Colonic mucosa (tissue), 4 donors: ENCODE measurements at regions not wholly inside any gene's neighbourhood (a gene's known extent, or its start where the extent isn't known, plus 50 kb on each side); places are given as distances from the start of the nearest gene placed in this dataset.
A peak's percentile ranks its signal among the peaks of the same experiment; 100 is the strongest.

ENCODE experiments used
- DNase-seq: peaks from one replicate; pipeline ENCODE4 v3.0.0-alpha.2; 2020
- H3K27ac ChIP-seq: fragments of 200-600 bp; one replicate; pipeline ENCODE4 v1.8.0; 2021
- H3K27me3 ChIP-seq: fragments of 200-600 bp; one replicate; pipeline ENCODE4 v1.8.0; 2021
- H3K36me3 ChIP-seq: fragments of 200-600 bp; one replicate; pipeline ENCODE4 v1.8.0; 2021
- H3K4me1 ChIP-seq: fragments of 200-600 bp; one replicate; pipeline ENCODE4 v1.8.0; 2021; ENCODE audit warnings: mild to moderate bottlenecking
- H3K4me3 ChIP-seq: fragments of 200-600 bp; one replicate; pipeline ENCODE4 v1.8.0; 2021
- H3K9ac ChIP-seq, 2 donors: one replicate each; pipeline ENCODE4 v1.7.0; 2013; ENCODE audit warnings: control low read depth in 2 of 2, low read depth in 2 of 2, low read length in 2 of 2
- H3K9me3 ChIP-seq: fragments of 200-600 bp; one replicate; pipeline ENCODE4 v1.8.0; 2021
- intact Hi-C: fragments of 100-400 bp; cut with DNase I; formaldehyde crosslinking; loops from one replicate; pipeline ENCODE4 v1.14.1; 2022
- TF ChIP-seq, protein P1 (sequence below): fragments of 200-600 bp; IDR thresholded peaks from one replicate; pipeline ENCODE4 v1.8.0; 2022; ENCODE audit warnings: antibody characterized with exemption, mild to moderate bottlenecking
- donor health status: healthy.
- donor health status: DM: no; HTN: no; CAD: no.
- donor health status: DM: no; HTN: no; CAD: no.

DNA sequence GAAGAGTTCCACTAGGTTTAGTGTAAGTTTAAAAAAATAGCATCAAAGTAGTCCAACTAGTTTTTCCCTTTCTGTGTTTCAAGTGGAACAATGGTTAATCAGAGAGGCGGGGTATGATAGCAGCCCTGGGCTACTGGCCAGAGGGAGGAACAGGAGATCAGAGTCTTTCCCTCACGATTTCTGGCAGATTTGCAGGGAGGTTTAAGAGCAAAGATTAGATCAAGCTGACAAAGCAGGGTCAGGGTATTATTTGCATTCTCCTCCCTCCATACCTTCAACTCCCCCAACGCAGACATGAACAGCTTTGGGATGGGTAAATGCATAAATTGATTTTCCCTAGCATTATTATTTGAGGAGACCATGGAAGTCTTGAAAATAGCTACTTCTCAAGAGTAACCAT lies 277.6 kb upstream of the DIAPH2 start:
- H3K4me1 ChIP-seq = no peaks in the 10 kb centered on the region
- intact Hi-C loops = no loop called here
- no peak overlapping the region for H3K9ac ChIP-seq
- H3K36me3 ChIP-seq = no peaks in the 10 kb centered on the region
- TF ChIP-seq, protein P1, sequence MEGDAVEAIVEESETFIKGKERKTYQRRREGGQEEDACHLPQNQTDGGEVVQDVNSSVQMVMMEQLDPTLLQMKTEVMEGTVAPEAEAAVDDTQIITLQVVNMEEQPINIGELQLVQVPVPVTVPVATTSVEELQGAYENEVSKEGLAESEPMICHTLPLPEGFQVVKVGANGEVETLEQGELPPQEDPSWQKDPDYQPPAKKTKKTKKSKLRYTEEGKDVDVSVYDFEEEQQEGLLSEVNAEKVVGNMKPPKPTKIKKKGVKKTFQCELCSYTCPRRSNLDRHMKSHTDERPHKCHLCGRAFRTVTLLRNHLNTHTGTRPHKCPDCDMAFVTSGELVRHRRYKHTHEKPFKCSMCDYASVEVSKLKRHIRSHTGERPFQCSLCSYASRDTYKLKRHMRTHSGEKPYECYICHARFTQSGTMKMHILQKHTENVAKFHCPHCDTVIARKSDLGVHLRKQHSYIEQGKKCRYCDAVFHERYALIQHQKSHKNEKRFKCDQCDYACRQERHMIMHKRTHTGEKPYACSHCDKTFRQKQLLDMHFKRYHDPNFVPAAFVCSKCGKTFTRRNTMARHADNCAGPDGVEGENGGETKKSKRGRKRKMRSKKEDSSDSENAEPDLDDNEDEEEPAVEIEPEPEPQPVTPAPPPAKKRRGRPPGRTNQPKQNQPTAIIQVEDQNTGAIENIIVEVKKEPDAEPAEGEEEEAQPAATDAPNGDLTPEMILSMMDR = no peak
- peak; percentile 66 for DNase-seq
- no peaks in the 10 kb centered on the region for H3K9me3 ChIP-seq
- H3K27ac ChIP-seq = peak overlapping the region; percentile 10
- H3K4me3 ChIP-seq = no peak overlapping the region
- H3K27me3 ChIP-seq = no peaks in the 10 kb centered on the region

DNA sequence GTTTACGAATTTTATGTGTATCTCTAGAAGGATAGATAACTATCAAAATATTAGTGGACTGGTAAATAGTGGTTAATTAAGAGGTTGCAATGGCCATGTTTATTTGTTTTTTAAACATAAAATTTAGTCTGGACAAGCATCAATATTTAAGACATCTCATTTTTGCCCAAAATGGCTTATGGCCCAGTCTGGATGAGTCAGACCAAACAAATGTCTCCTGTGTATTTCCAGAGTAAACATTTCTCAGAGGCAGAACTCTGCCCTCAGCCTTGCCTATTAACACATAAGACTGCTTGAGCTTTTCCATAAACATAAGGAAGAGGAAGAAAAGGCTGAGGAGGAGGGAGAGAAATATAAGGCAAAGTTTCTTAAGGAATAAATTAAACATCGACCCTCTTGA lies 277.1 kb upstream of the DIAPH2 start:
- TF ChIP-seq, protein P1 = no peak
- no peaks in the 10 kb centered on the region for H3K4me1 ChIP-seq
- H3K27me3 ChIP-seq = no peaks in the 10 kb centered on the region
- H3K36me3 ChIP-seq = no peaks in the 10 kb centered on the region
- H3K9me3 ChIP-seq = no peaks in the 10 kb centered on the region
- H3K9ac ChIP-seq = no peak overlapping the region
- intact Hi-C loops = no loop called here
- H3K4me3 ChIP-seq = no peak overlapping the region
- peak; percentile 34 for DNase-seq
- H3K27ac ChIP-seq = peak overlapping the region; percentile 34

DNA sequence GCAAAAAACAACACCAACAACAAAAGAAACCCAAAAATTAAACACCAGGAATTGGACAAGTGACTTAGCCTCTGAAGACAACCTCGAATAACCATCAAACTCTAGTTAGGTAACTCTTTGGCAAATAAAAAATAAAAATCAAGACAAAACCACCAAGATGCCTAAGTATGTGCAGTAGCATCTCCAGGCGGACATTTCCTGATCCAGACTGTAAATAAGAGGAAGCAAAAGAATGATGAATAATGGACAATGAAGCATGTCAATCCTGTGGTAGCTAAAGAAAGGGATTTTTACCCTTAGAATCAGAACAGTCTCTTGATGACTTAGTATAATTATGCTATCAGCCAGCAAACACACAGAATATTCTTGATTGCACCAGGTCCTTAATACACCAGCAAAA lies 276.7 kb upstream of the DIAPH2 start:
- intact Hi-C loops = no loop called here
- no peak for DNase-seq
- Histone ChIP-seq H3K27ac (peak overlapping the region; percentile 34), H3K9me3 (no peaks in the 10 kb centered on the region), H3K4me3 (no peak overlapping the region), H3K4me1 (no peaks in the 10 kb centered on the region), H3K9ac (no peak overlapping the region), H3K36me3 (no peaks in the 10 kb centered on the region), H3K27me3 (no peaks in the 10 kb centered on the region)
- TF ChIP-seq, protein P1 = no peak

DNA sequence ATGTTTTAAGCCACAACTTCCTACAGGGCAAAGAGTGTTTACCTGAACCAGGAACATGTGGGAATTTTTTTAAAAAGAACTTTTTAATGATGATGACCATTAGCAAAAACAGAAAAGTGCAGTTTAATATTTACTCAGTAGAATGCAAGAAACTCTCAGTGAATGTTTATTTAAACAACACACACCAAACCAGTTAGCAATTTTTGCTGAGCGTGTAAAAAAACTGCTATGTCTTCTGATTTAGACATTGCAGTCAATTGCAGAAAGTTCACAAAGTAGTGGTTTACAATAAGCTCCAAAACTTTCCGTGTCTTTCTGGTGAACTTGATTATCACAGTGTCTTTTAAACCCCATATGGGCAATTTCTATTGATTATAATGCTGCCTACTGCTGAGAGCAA lies 273.7 kb upstream of the DIAPH2 start:
- H3K4me3 ChIP-seq = no peak overlapping the region
- no peak overlapping the region for H3K9ac ChIP-seq
- H3K4me1 ChIP-seq = no peaks in the 10 kb centered on the region
- TF ChIP-seq, protein P1 = no peak
- intact Hi-C loops = no loop called here
- H3K9me3 ChIP-seq = no peaks in the 10 kb centered on the region
- no peaks in the 10 kb centered on the region for H3K27me3 ChIP-seq
- DNase-seq = no peak
- H3K36me3 ChIP-seq = no peaks in the 10 kb centered on the region
- H3K27ac ChIP-seq = no peak overlapping the region

DNA sequence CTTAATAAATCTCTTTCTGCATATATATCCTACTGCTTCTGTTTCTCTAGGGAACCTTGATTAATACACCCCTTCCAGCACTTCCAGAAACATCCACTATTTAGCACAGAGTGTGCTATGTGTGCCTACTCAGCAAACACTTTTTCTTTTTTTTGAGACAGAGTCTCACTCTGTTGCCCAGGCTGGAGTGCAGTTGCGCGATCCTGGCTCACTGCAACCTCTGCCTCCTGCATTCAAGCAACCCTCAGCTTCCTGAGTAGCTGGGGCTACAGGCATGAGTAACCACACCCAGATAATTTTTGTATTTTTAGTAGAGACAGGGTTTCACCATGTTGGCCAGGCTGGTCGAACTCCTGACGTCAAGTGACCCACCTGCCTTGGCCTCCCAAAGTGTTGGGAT lies 266.9 kb upstream of the DIAPH2 start:
- H3K9ac ChIP-seq = no peak overlapping the region
- H3K9me3 ChIP-seq = no peaks in the 10 kb centered on the region
- no peaks in the 10 kb centered on the region for H3K4me1 ChIP-seq
- no peak overlapping the region for H3K27ac ChIP-seq
- no peak for DNase-seq
- TF ChIP-seq, protein P1 = no peak
- no peaks in the 10 kb centered on the region for H3K36me3 ChIP-seq
- H3K4me3 ChIP-seq = no peak overlapping the region
- no peaks in the 10 kb centered on the region for H3K27me3 ChIP-seq
- intact Hi-C loops = no loop called here

DNA sequence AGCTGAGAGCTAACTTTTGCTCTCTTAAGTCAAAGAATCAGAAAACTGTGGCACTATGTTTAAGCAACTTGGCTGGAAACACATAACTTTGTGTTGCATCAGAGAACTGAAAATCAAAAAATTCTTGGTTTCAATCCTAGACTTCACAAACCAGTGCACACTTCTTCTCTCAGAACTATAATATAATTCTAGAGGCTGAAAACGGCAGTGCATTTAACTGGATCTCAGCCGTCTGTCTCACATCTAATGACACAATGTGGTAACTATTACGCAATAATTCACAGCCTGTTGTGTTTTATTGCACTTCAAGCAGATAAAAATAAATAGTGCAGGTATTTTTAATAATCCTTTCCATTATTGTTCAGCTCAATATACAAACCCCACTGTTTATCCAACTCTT lies 260.6 kb upstream of the DIAPH2 start:
- intact Hi-C loops = no loop called here
- Histone ChIP-seq H3K4me1 (no peaks in the 10 kb centered on the region), H3K27me3 (no peaks in the 10 kb centered on the region), H3K9me3 (no peaks in the 10 kb centered on the region), H3K9ac (no peak overlapping the region), H3K4me3 (no peak overlapping the region), H3K27ac (no peak overlapping the region), H3K36me3 (no peaks in the 10 kb centered on the region)
- TF ChIP-seq, protein P1 = no peak
- no peak for DNase-seq
